GM23338 (cell line): ENCODE measurements at regions not wholly inside any gene's neighbourhood (a gene's known extent, or its start where the extent isn't known, plus 50 kb on each side); places are given as distances from the start of the nearest gene placed in this dataset.

Experiments used
- ATAC-seq: fragments of 200-7000 bp; cut with Tn5 transposase; 3 replicates; pipeline ENCODE4 v1.9.1; 2020
- DNase-seq: peaks from one replicate; pipeline ENCODE4 v3.0.0-alpha.2; 2015; ENCODE audit warnings: low spot score
- H2AFZ ChIP-seq: fragments of 200-600 bp; sonication (generic); 2 replicates; pipeline ENCODE4 v1.8.0; 2016; ENCODE audit warnings: antibody characterized with exemption, mild to moderate bottlenecking, moderate library complexity
- H3F3A ChIP-seq: fragments of 200-600 bp; sonication (generic); replicated peaks from 2 replicates; pipeline ENCODE4 v1.8.0; 2017; ENCODE audit warnings: antibody characterized with exemption, mixed run types, low read depth
- H3K27ac ChIP-seq: fragments of 200-600 bp; sonication (generic); 2 replicates; pipeline ENCODE4 v1.6.1; 2016; ENCODE audit warnings: low read depth
- H3K27me3 ChIP-seq: fragments of 200-600 bp; sonication (generic); 2 replicates; pipeline ENCODE4 v1.8.0; 2016; ENCODE audit warnings: mild to moderate bottlenecking, mixed run types, moderate library complexity; ENCODE audit not compliant: insufficient read depth
- H3K36me3 ChIP-seq: fragments of 200-600 bp; sonication (generic); 2 replicates; pipeline ENCODE4 v1.8.0; 2016; ENCODE audit warnings: mild to moderate bottlenecking; ENCODE audit not compliant: insufficient read depth
- H3K4me1 ChIP-seq: fragments of 200-600 bp; sonication (generic); 2 replicates; pipeline ENCODE4 v1.8.0; 2016; ENCODE audit warnings: mild to moderate bottlenecking, moderate library complexity; ENCODE audit not compliant: insufficient read depth
- H3K4me2 ChIP-seq: fragments of 200-600 bp; sonication (generic); 2 replicates; pipeline ENCODE4 v1.7.1; 2017; ENCODE audit warnings: mixed run types
- H3K4me3 ChIP-seq: fragments of 200-600 bp; sonication (generic); 2 replicates; pipeline ENCODE4 v1.6.1; 2016; ENCODE audit warnings: mixed run types
- H3K79me2 ChIP-seq: fragments of 200-600 bp; sonication (generic); replicated peaks from 2 replicates; pipeline ENCODE4 v1.8.0; 2017; ENCODE audit warnings: mild to moderate bottlenecking; ENCODE audit not compliant: insufficient read depth
- H3K9me2 ChIP-seq: fragments of 200-600 bp; sonication (generic); 2 replicates; pipeline ENCODE4 v1.8.0; 2017; ENCODE audit not compliant: insufficient read depth
- H4K20me1 ChIP-seq: fragments of 200-600 bp; sonication (generic); replicated peaks from 2 replicates; pipeline ENCODE4 v1.8.0; 2017; ENCODE audit warnings: mild to moderate bottlenecking; ENCODE audit not compliant: insufficient read depth
- H3K27ac Mint-ChIP-seq: 2 replicates; pipeline ENCODE4 v1.8.0; 2020; ENCODE audit warnings: inconsistent platforms, mild to moderate bottlenecking, moderate library complexity, mixed read lengths
- H3K27me3 Mint-ChIP-seq: 3 replicates; pipeline ENCODE4 v1.8.0; 2022; ENCODE audit warnings: low read depth, mild to moderate bottlenecking, moderate library complexity, mixed read lengths, inconsistent platforms; ENCODE audit not compliant: insufficient read depth, poor library complexity
- H3K36me3 Mint-ChIP-seq: 3 replicates; pipeline ENCODE4 v1.8.0; 2021; ENCODE audit warnings: low read depth, mild to moderate bottlenecking, inconsistent platforms, moderate library complexity, mixed read lengths
- H3K4me1 Mint-ChIP-seq: 3 replicates; pipeline ENCODE4 v1.8.0; 2020; ENCODE audit warnings: mild to moderate bottlenecking, inconsistent platforms, mixed read lengths
- H3K4me3 Mint-ChIP-seq: 3 replicates; pipeline ENCODE4 v1.8.0; 2021; ENCODE audit warnings: moderate library complexity, mild to moderate bottlenecking, inconsistent platforms, mixed read lengths
- H3K9me3 Mint-ChIP-seq: 3 replicates; pipeline ENCODE4 v1.8.0; 2020; ENCODE audit warnings: moderate library complexity, mild to moderate bottlenecking, inconsistent platforms, mixed read lengths
- CREB1 ChIP-seq: fragments of 250-450 bp; sonication (Bioruptor Pico); IDR thresholded peaks from 2 replicates; pipeline ENCODE4 v1.5.0; 2020; ENCODE audit warnings: low read depth, mild to moderate bottlenecking, moderate library complexity
- EZH2 ChIP-seq: fragments of 200-600 bp; sonication (generic); IDR thresholded peaks from one replicate; pipeline ENCODE4 v1.8.0; 2017; ENCODE audit warnings: antibody characterized with exemption, mild to moderate bottlenecking, low read depth; ENCODE audit not compliant: unreplicated experiment
- EZH2phosphoT487 ChIP-seq: fragments of 200-600 bp; sonication (generic); IDR thresholded peaks from one replicate; pipeline ENCODE4 v1.8.1; 2018; ENCODE audit warnings: antibody characterized with exemption; ENCODE audit not compliant: unreplicated experiment
- JUNB ChIP-seq: IDR thresholded peaks from one replicate; pipeline ENCODE4 v1.6.1; 2016; ENCODE audit warnings: antibody characterized with exemption; ENCODE audit not compliant: unreplicated experiment
- NANOG ChIP-seq: IDR thresholded peaks from 2 replicates; pipeline ENCODE4 v1.6.1; 2016; ENCODE audit warnings: antibody characterized with exemption, borderline replicate concordance
- POLR2AphosphoS5 ChIP-seq: IDR thresholded peaks from 2 replicates; pipeline ENCODE4 v1.6.1; 2016; ENCODE audit warnings: antibody characterized with exemption, low read depth
- STAT1 ChIP-seq: IDR thresholded peaks from one replicate; pipeline ENCODE4 v1.6.1; 2016; ENCODE audit warnings: antibody characterized with exemption; ENCODE audit not compliant: unreplicated experiment
- ZNF114 ChIP-seq: fragments of 250-450 bp; sonication (Bioruptor Pico); IDR thresholded peaks from 2 replicates; pipeline ENCODE4 v1.5.0; 2020; ENCODE audit warnings: mild to moderate bottlenecking, moderate library complexity
- ZNF331 ChIP-seq: fragments of 250-450 bp; sonication (Bioruptor Pico); IDR thresholded peaks from 2 replicates; pipeline ENCODE4 v1.5.0; 2020; ENCODE audit warnings: low read depth, mild to moderate bottlenecking, moderate library complexity
- TF ChIP-seq, protein P1 (sequence below): IDR thresholded peaks from 2 replicates; pipeline ENCODE4 v1.6.1; 2016; ENCODE audit warnings: antibody characterized with exemption
- TF ChIP-seq, protein P2 (sequence below): IDR thresholded peaks from one replicate; pipeline ENCODE4 v1.6.1; 2018; ENCODE audit warnings: antibody characterized with exemption; ENCODE audit not compliant: unreplicated experiment
- TF ChIP-seq, protein P3 (sequence below): fragments of 250-450 bp; sonication (Bioruptor Pico); IDR thresholded peaks from 2 replicates; pipeline ENCODE4 v1.5.0; 2020; ENCODE audit warnings: mild to moderate bottlenecking, moderate library complexity

DNA sequence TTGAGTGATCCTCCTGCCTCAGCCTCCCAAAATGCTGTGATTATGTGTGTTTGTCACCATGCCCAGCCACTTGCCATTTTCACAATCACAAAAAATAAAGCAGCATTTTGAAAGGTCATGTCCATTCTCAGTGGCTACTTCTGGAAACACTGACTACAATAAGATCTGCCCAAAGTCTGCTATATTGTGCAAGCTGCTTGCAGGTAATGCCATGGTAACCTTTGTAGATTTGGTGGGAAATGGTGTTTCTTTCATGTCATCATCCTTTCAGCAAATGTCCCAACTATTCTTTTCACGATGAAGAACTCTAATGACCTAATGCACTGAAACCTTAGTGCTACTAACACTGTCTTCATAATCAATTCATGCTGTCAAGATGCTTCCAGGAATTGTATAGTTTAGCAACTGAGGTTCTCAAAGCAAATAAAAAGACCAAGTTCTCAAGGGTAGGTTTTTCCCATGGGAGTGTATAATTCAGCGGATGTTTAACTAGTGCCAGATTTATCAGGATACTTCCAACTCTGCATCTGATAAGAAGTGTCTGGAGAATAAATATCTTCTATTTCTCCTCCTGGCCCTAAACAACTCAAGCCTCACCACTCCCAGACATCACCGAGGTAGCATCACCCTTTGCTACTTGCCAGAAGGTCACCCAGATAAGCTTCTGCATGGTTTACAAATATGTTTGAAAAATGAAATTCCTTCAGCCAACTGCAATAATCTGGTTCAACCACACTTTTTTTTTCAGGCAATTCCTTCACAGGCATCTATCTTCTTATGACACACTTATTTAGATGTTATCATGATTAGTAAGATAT is 132.0 kb upstream of the ZC3H11B start:
- no peak overlapping the region for H3K4me3 Mint-ChIP-seq
- Histone ChIP-seq H3F3A (no peaks in the 10 kb centered on the region), H3K36me3 (no peaks in the 10 kb centered on the region), H4K20me1 (no peaks in the 10 kb centered on the region), H3K27ac (no peak overlapping the region), H3K79me2 (no peaks in the 10 kb centered on the region), H3K9me2 (no peaks in the 10 kb centered on the region; the same call in 1 of the 2 replicates), H3K27me3 (no peaks in the 10 kb centered on the region), H2AFZ (no peak overlapping the region), H3K4me3 (no peak overlapping the region), H3K4me2 (no peak overlapping the region), H3K4me1 (no peaks in the 10 kb centered on the region)
- H3K9me3 Mint-ChIP-seq, result no peaks in the 10 kb centered on the region
- no peak overlapping the region for H3K27ac Mint-ChIP-seq
- peaks cover 2% of the 10 kb centered on the region for H3K27me3 Mint-ChIP-seq
- DNase-seq (no peak), ATAC-seq (no peak)
- H3K36me3 Mint-ChIP-seq, result no peaks in the 10 kb centered on the region
- no peak for TF ChIP-seq STAT1
- TF ChIP-seq ZNF114 (CRISPR knock-in tag), result no peak
- TF ChIP-seq, protein P1, sequence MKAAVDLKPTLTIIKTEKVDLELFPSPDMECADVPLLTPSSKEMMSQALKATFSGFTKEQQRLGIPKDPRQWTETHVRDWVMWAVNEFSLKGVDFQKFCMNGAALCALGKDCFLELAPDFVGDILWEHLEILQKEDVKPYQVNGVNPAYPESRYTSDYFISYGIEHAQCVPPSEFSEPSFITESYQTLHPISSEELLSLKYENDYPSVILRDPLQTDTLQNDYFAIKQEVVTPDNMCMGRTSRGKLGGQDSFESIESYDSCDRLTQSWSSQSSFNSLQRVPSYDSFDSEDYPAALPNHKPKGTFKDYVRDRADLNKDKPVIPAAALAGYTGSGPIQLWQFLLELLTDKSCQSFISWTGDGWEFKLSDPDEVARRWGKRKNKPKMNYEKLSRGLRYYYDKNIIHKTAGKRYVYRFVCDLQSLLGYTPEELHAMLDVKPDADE, result no peak
- no peak for TF ChIP-seq JUNB
- TF ChIP-seq, protein P2, sequence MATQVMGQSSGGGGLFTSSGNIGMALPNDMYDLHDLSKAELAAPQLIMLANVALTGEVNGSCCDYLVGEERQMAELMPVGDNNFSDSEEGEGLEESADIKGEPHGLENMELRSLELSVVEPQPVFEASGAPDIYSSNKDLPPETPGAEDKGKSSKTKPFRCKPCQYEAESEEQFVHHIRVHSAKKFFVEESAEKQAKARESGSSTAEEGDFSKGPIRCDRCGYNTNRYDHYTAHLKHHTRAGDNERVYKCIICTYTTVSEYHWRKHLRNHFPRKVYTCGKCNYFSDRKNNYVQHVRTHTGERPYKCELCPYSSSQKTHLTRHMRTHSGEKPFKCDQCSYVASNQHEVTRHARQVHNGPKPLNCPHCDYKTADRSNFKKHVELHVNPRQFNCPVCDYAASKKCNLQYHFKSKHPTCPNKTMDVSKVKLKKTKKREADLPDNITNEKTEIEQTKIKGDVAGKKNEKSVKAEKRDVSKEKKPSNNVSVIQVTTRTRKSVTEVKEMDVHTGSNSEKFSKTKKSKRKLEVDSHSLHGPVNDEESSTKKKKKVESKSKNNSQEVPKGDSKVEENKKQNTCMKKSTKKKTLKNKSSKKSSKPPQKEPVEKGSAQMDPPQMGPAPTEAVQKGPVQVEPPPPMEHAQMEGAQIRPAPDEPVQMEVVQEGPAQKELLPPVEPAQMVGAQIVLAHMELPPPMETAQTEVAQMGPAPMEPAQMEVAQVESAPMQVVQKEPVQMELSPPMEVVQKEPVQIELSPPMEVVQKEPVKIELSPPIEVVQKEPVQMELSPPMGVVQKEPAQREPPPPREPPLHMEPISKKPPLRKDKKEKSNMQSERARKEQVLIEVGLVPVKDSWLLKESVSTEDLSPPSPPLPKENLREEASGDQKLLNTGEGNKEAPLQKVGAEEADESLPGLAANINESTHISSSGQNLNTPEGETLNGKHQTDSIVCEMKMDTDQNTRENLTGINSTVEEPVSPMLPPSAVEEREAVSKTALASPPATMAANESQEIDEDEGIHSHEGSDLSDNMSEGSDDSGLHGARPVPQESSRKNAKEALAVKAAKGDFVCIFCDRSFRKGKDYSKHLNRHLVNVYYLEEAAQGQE, result no peak
- TF ChIP-seq, protein P3, sequence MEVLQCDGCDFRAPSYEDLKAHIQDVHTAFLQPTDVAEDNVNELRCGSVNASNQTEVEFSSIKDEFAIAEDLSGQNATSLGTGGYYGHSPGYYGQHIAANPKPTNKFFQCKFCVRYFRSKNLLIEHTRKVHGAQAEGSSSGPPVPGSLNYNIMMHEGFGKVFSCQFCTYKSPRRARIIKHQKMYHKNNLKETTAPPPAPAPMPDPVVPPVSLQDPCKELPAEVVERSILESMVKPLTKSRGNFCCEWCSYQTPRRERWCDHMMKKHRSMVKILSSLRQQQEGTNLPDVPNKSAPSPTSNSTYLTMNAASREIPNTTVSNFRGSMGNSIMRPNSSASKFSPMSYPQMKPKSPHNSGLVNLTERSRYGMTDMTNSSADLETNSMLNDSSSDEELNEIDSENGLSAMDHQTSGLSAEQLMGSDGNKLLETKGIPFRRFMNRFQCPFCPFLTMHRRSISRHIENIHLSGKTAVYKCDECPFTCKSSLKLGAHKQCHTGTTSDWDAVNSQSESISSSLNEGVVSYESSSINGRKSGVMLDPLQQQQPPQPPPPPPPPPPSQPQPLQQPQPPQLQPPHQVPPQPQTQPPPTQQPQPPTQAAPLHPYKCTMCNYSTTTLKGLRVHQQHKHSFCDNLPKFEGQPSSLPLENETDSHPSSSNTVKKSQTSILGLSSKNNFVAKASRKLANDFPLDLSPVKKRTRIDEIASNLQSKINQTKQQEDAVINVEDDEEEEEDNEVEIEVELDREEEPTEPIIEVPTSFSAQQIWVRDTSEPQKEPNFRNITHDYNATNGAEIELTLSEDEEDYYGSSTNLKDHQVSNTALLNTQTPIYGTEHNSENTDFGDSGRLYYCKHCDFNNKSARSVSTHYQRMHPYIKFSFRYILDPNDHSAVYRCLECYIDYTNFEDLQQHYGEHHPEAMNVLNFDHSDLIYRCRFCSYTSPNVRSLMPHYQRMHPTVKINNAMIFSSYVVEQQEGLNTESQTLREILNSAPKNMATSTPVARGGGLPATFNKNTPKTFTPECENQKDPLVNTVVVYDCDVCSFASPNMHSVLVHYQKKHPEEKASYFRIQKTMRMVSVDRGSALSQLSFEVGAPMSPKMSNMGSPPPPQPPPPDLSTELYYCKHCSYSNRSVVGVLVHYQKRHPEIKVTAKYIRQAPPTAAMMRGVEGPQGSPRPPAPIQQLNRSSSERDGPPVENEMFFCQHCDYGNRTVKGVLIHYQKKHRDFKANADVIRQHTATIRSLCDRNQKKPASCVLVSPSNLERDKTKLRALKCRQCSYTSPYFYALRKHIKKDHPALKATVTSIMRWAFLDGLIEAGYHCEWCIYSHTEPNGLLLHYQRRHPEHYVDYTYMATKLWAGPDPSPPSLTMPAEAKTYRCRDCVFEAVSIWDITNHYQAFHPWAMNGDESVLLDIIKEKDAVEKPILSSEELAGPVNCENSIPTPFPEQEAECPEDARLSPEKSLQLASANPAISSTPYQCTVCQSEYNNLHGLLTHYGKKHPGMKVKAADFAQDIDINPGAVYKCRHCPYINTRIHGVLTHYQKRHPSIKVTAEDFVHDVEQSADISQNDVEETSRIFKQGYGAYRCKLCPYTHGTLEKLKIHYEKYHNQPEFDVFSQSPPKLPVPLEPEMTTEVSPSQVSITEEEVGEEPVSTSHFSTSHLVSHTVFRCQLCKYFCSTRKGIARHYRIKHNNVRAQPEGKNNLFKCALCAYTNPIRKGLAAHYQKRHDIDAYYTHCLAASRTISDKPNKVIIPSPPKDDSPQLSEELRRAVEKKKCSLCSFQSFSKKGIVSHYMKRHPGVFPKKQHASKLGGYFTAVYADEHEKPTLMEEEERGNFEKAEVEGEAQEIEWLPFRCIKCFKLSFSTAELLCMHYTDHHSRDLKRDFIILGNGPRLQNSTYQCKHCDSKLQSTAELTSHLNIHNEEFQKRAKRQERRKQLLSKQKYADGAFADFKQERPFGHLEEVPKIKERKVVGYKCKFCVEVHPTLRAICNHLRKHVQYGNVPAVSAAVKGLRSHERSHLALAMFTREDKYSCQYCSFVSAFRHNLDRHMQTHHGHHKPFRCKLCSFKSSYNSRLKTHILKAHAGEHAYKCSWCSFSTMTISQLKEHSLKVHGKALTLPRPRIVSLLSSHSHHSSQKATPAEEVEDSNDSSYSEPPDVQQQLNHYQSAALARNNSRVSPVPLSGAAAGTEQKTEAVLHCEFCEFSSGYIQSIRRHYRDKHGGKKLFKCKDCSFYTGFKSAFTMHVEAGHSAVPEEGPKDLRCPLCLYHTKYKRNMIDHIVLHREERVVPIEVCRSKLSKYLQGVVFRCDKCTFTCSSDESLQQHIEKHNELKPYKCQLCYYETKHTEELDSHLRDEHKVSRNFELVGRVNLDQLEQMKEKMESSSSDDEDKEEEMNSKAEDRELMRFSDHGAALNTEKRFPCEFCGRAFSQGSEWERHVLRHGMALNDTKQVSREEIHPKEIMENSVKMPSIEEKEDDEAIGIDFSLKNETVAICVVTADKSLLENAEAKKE (CRISPR knock-in tag), result no peak
- no peak for TF ChIP-seq EZH2phosphoT487
- TF ChIP-seq ZNF331 (CRISPR knock-in tag), result no peak
- TF ChIP-seq NANOG, result no peak
- TF ChIP-seq EZH2, result no peak
- TF ChIP-seq CREB1, result no peak
- TF ChIP-seq POLR2AphosphoS5, result no peak
- H3K4me1 Mint-ChIP-seq, result no peaks in the 10 kb centered on the region; the same call in 2 of the 3 replicates
